ENCODE measurements at regions not wholly inside any gene's neighbourhood (a gene's known extent, or its start where the extent isn't known, plus 50 kb on each side); places are given as distances from the start of the nearest gene placed in this dataset.
A peak's percentile ranks its signal among the peaks of the same experiment; 100 is the strongest.
"Not testable (repeated sequence)": the region's sequence is repeated elsewhere in the genome, so short reads cannot be mapped to it uniquely, and the experiment has no call there.

- not testable (repeated sequence) for FAIRE-seq
These were observed 93.0 kb upstream of the KIF26B start for GRCh38 chr1:245061808-245062207.

DNA sequence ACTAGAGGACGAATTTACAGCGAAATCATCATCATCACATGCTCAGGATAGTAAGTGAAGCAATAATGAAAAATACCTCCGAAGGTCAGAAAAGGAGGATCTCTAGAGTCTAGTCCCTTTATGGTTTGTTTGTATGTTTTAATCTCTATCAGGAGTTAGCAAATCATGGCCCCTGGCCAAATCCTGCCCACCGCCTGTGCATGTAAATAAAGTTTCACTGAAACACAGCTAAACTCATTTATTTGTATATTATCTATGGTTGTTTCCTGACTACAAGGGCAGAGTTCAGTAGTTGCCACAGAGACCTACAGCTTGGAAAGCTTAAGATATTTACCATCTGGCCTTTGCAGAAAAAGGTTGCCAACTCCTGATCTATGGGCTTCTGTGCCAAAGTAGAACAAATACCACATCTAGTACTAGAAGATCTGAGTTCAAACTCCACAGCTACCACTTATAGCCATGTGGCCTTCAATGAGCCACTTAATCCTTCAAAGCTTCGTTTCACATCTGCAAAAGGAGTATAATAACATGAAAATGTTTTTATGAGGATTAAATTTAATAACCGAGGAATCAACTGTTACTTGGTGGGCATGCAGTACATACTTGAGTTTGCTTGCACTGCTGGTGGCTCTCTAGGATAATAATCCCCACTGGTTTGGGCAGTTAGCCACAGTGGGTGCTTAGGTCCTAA lies 94.0 kb upstream of the KIF26B start:
- FAIRE-seq: peak; percentile 13

DNA sequence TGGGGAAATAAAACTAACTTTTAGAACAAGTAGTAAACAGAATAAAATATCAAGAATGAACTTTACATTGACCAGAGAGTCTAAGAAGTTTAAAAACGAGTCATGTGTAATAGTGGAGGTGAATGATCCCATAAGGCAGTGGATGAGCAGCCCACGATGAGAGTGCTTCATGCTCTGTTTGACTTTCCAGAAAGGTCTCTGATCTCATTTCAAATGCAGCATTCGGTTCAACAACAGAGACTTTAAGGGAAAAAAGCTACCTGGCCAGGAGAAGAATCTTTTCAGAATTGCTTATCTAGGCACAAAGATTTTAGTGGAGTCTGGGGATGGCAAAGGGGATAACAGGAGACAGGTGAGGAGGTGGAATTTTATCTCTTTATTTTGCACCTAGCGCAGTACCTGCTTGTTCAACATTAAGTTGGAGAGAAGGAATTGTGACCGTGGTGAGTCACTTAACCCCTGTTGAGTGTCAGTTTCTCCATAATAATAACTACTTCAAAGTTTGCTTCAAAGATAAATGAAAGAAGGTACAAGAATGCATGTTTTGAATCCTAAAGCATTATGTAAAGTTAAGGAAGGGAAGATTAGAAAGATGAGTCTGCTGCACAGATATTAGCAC lies 94.9 kb upstream of the KIF26B start:
- FAIRE-seq: no peak

GRCh38 chr1:245058882-245059281 lies 95.9 kb upstream of the KIF26B start:
- FAIRE-seq: no peak

GRCh38 chr1:245058436-245058835 lies 96.3 kb upstream of the KIF26B start:
- no peak for FAIRE-seq

GRCh38 chr1:245056913-245057312 lies 97.9 kb upstream of the KIF26B start:
- no peak for FAIRE-seq

- not testable (repeated sequence) for FAIRE-seq
These were observed 98.5 kb upstream of the KIF26B start for GRCh38 chr1:245056296-245056695.

DNA sequence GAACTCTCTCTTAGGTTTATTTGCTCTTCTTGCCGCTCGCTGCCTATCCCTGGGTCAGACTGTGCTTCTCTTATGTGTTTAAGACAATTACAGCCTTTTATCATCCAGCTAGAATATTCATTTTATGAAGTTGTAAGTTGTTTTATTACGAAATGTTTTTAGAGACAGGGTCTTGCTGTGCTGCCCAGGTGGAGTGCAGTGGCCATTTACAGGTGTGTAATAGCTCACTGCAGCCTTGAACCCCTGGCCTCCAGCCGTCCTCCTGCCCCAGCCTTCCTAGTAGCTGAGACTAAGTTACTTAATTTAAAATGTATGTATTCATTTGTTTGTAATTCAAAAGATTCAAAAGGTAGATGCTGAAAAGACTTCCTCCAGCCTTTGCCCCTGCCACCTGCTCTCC lies 99.0 kb upstream of the KIF26B start:
- no peak for FAIRE-seq

GRCh38 chr1:245054507-245055270 lies 100.1 kb upstream of the KIF26B start:
- no peak for FAIRE-seq

DNA sequence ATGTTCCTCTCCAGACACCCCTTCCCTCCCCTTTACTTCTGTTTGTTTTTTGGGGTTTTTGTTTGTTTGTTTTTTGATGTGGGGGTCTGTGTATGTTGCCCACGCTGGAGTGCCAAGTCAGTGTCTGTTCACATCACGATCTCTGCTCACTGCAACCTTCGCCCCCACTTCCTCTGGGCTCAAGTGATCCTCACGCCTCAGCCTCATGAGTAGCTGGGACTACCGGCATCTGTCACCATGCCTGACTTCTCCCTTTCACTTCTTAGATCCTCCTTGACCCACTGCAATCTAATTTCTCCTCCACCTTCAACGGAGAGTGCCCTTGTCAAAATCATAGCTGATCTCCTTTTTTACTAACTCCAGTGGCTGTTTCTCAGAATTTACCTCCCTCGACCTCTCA lies 100.7 kb upstream of the KIF26B start:
- FAIRE-seq: no peak

DNA sequence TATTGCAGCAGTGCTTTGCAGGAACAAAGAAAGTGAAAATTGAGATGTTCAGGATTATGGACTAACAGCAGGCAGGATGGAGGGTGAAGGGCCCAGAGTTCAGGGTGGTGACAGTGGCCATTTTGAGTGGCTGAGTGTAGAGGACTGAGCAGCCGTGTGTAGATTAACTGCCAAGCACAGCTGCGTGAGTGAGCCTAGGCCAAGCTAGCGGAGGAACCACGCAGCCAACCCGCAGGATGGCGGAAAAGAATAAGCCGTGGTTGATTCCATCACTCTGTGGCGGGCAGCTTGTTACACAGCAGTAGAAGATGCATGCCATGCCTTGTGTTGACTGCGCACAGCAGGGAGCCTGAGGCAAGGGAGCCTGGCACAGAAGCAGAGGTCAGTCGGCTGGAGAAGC lies 102.5 kb upstream of the KIF26B start:
- no peak for FAIRE-seq

DNA sequence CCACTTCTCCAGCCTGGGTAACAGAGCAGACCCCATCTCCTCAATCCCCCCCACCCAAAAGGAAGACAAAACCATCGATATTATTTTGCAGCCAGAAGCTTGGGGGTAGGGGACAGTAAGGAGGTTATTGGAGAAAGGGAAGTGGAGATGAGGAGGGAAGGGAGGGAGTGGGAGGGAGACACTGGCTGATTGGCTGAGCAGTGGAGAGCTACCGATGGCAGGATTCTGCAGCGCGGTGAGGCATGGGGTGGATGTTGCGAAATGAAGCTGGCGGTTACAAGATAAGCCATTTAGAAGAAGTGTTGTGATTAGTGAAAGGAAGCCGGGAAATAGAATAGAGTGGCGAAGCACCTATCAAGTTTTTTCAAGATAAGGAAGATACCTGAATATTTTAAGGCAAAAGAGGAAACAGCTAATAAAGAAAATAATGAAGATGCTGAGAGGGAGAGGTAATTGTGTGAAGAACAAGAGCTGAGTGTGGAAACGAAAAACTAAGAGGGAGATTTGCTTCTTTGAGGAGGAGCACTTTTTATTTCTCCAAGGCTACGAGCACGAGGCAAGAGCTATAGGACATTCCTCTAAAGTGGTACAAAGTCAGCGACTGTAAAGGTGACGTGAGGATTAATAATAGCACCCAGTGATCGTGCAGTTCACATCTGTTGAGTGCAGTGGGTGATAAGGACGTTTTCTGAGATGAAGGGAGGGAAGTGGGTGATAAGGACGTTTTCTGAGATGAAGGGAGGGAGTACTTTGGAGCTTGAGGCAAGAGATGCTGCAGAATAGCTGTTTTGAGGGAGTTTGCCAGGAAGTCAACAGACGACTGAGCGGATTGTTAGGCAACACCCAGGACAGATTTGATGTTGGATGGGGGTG lies 103.2 kb upstream of the KIF26B start:
- FAIRE-seq: no peak

GRCh38 chr1:245046769-245047168 lies 108.0 kb upstream of the KIF26B start:
- no peak for FAIRE-seq

GRCh38 chr1:245046315-245046714 lies 108.5 kb upstream of the KIF26B start:
- FAIRE-seq: no peak

GRCh38 chr1:245045087-245045881 lies 109.5 kb upstream of the KIF26B start:
- no peak for FAIRE-seq

DNA sequence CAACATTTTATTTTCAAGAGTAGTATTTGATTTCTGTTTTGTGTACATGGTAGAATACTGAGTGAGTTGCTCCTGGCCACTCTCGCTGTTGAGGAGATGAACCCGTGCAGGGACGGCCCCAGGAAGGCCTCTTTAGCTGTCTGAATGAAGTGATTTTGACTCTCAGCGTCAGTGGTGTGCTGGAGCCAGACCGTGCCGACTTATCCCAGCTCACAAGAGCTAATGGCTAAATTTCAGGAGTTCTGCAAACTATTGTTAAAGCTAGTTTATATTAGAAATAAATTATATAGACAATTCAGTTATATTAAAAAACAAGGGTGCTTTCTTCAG lies 111.2 kb upstream of the KIF26B start:
- no peak for FAIRE-seq

- FAIRE-seq: no peak
These were observed 113.6 kb upstream of the KIF26B start for GRCh38 chr1:245041058-245041698.

DNA sequence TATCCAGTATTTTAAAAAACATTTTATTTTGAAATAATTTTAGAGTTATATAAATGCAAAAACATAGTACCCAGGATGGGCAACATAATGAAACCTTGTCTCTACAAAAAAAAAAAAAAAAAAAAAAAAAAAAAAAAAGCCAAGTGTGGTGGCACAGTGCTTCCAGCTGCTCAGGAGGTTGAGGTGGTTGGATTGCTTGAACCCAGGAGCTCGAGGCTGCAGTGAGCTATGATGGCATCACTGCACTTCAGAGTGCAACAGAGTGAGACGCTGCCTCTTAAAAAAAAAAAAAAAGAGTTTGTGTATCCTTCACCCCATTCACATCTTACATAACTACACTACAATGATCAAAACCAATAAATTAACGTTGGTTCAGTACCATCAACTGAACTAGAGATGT lies 115.6 kb upstream of the KIF26B start:
- no peak for FAIRE-seq

GRCh38 chr1:245036102-245036501 lies 118.7 kb upstream of the KIF26B start:
- no peak for FAIRE-seq

GRCh38 chr1:245031041-245031440 lies 123.7 kb upstream of the KIF26B start:
- FAIRE-seq: no peak

DNA sequence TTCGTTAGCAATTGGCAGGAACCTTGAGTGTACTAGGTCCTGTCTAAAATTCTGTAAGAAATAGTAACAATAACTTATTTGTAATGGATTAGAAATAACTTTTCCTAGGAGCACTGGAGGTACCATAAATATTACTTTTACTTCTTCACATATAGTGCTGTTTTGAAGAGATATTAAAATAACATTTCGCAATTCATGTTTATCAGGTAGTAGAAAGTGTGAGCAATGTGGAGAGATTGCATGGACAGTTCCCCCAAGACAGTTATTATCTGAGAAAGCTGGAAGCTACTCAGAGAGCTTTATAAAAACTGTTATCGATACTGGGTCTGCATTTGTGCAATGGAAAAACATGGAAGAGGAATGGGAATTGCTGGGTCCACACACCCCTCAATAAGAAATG lies 128.5 kb upstream of the KIF26B start:
- no peak for FAIRE-seq

- no peak for FAIRE-seq
These were observed 129.3 kb upstream of the KIF26B start for GRCh38 chr1:245025525-245025924.
